Mucosa of descending colon (tissue), 3 donors: ENCODE measurements at regions not wholly inside any gene's neighbourhood (a gene's known extent, or its start where the extent isn't known, plus 50 kb on each side); places are given as distances from the start of the nearest gene placed in this dataset.
"Not testable (repeated sequence)": the region's sequence is repeated elsewhere in the genome, so short reads cannot be mapped to it uniquely, and the experiment has no call there.

Source experiments
- ATAC-seq: fragments of 200-7000 bp; cut with Tn5 transposase; one replicate; pipeline ENCODE4 v1.9.1; 2020; ENCODE audit warnings: mild to moderate bottlenecking, moderate library complexity
- DNase-seq, 3 donors: peaks; one replicate each; pipeline ENCODE4 v3.0.0-alpha.2; 2020
- H3K36me3 ChIP-seq: fragments of 200-600 bp; one replicate; pipeline ENCODE4 v1.8.0; 2021; ENCODE audit warnings: low read depth, mild to moderate bottlenecking
- H3K4me1 ChIP-seq: fragments of 200-600 bp; one replicate; pipeline ENCODE4 v1.8.0; 2021; ENCODE audit warnings: low read depth, mild to moderate bottlenecking
- H3K4me3 ChIP-seq: fragments of 200-600 bp; one replicate; pipeline ENCODE4 v1.8.0; 2021; ENCODE audit warnings: mild to moderate bottlenecking
- H3K9me3 ChIP-seq: fragments of 200-600 bp; one replicate; pipeline ENCODE4 v1.8.0; 2021; ENCODE audit warnings: mild to moderate bottlenecking
- intact Hi-C, 2 donors: fragments of 100-400 bp; cut with DNase I in 1 of 2; cut with micrococcal nuclease in 1 of 2; formaldehyde crosslinking; loops; one replicate each; pipeline versions ENCODE4 v1.11.0 to v1.11.1; 2022; cut with DNase I, micrococcal nuclease
- TF ChIP-seq, protein P1 (sequence below): fragments of 200-600 bp; IDR thresholded peaks from one replicate; pipeline ENCODE4 v1.8.0; 2022; ENCODE audit warnings: antibody characterized with exemption, mild to moderate bottlenecking
- donor health status: DM: no; HTN: no; CAD: no; lungs with moderate emphysema.
- donor health status: DM: no; HTN: no; CAD: no.
- donor health status: DM: no; HTN: yes; CAD: no.

DNA sequence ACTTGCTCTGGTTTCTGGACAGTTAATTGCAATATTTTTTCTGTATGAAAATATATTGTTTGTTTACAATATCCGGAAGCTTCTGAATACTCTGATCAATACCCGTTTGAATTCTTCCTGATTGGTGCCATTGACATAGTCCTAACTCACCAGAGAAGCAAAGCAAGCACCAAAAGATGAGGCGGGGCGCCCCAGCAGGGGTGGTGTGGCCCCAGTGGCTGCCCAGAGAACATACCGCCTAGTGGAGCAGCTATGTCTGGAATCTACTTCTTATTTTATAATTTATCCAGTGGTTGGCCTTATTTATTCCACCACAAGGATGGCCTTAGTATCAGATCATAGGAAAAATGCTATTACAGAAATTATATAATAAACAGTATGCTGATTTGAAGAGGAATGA is 610.7 kb downstream of the JRKL start:
- no peak for ATAC-seq
- intact Hi-C loops = no loop called here
- Histone ChIP-seq H3K4me3 (no peak overlapping the region), H3K9me3 (no peaks in the 10 kb centered on the region), H3K4me1 (no peaks in the 10 kb centered on the region), H3K36me3 (no peaks in the 10 kb centered on the region)
- no peak for DNase-seq
- TF ChIP-seq, protein P1, sequence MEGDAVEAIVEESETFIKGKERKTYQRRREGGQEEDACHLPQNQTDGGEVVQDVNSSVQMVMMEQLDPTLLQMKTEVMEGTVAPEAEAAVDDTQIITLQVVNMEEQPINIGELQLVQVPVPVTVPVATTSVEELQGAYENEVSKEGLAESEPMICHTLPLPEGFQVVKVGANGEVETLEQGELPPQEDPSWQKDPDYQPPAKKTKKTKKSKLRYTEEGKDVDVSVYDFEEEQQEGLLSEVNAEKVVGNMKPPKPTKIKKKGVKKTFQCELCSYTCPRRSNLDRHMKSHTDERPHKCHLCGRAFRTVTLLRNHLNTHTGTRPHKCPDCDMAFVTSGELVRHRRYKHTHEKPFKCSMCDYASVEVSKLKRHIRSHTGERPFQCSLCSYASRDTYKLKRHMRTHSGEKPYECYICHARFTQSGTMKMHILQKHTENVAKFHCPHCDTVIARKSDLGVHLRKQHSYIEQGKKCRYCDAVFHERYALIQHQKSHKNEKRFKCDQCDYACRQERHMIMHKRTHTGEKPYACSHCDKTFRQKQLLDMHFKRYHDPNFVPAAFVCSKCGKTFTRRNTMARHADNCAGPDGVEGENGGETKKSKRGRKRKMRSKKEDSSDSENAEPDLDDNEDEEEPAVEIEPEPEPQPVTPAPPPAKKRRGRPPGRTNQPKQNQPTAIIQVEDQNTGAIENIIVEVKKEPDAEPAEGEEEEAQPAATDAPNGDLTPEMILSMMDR = no peak

DNA sequence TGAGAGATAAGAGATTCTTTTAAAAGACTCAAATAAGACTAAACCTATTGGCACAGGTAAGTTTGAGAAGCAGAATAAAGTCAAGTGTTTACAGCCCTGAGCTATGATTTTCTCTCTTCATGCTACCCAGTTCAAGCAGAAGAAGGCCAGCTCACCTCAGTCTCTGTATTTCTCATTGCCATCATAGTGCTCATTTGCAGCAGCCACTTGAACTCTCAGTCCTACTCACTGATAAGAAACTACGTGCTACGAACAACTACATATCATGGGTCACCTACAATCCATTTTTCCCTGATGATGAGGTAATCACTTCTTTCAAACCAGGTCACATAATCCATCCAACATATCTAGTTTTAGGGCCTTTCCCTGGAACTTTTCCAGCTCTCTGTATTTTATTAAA is 617.5 kb downstream of the JRKL start:
- no peak for DNase-seq
- H3K36me3 ChIP-seq = no peaks in the 10 kb centered on the region

DNA sequence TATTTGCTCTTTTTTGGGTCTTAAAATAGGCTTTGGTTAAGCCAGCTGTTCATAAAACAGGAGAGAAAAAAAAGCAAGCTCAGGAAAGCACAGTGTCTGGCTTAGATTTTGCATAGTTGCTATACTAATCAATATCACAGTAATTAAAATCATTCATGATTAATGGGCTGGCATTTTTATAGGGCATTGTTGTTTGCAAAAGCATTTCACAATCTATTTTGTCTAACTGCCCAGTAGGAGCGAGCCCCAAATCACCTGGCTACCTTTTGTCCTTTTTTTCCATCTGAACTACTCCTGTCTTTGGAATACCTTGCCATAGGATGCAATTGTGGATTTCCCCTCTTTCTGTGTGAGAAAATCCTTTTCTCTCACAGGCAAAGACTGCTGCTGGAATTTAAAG is 619.8 kb downstream of the JRKL start:
- Histone ChIP-seq H3K36me3 (no peaks in the 10 kb centered on the region), H3K4me3 (no peak overlapping the region), H3K9me3 (no peaks in the 10 kb centered on the region), H3K4me1 (no peaks in the 10 kb centered on the region)
- TF ChIP-seq, protein P1 = no peak
- intact Hi-C loops = no loop called here
- DNase-seq (no peak), ATAC-seq (no peak)

More for the DNA sequence above, 617.5 kb downstream of the JRKL start:
- intact Hi-C loops = no loop called here
- TF ChIP-seq, protein P1 = no peak
- Histone ChIP-seq H3K9me3 (no peaks in the 10 kb centered on the region), H3K4me1 (no peaks in the 10 kb centered on the region), H3K4me3 (no peak overlapping the region)
- no peak for ATAC-seq

DNA sequence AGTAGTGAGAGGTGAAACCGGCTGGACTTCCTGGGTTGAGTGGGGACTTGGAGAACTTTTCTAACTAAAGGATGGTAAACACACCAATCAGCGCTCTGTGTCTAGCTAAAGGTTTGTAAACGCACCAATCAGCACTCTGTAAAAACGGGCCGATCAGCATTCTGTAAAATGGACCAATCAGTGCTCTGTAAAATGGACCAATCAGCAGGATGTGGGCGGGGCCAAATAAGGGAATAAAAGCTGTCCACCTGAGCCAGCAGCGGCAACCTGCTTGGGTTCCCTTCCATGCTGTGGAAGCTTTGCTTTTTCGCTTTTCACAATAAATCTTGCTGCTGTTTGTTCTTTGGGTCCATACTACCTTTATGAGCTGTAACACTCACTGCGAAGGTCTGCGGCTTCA is 621.2 kb downstream of the JRKL start:
- H3K4me1 ChIP-seq, H3K36me3 ChIP-seq, H3K9me3 ChIP-seq, intact Hi-C loops, DNase-seq, H3K4me3 ChIP-seq, ATAC-seq: not testable (repeated sequence)

DNA sequence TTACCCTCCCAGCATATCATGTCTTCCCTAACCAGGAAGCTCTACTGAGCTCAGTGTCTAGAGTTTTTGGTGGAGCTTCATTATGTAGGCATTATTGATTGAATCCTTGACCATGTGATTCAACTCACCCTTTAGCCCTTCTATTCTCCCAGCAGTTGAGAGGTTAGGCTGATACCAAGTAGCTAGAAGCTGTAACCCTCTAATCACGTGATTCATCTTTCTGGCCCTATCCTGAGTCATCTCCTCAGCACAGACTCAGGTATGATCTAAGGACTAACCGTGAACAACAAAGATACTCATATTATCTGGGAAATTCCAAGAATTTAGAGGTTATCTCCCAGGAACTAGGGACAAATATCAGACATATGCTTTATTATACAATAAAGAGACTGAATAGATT is 625.5 kb downstream of the JRKL start:
- Histone ChIP-seq H3K36me3 (no peaks in the 10 kb centered on the region), H3K4me1 (no peaks in the 10 kb centered on the region)

DNA sequence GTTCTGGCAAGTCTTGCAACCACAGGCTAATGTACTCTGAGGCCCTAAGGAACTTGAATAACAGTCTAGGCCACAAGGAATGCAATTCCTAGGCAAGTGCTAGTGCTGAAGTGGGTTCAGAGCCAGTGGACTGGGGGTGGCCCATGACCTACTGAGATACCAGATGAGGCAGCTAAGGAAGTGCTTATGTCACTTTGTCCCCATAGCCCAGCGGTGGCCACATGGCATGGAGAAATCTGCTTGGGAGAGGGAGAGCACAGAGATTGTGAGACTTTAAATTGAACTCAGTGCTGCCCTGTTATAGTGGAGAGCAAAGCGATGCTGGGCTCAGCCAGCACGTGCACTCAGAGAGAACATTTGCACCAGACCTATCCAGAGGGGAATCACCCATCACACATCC is 629.5 kb downstream of the JRKL start:
- Histone ChIP-seq H3K4me1 (no peaks in the 10 kb centered on the region), H3K9me3 (no peaks in the 10 kb centered on the region), H3K36me3 (no peaks in the 10 kb centered on the region), H3K4me3 (no peak overlapping the region)
- intact Hi-C loops = no loop called here
- DNase-seq (no peak), ATAC-seq (no peak)
- TF ChIP-seq, protein P1 = no peak

More for the DNA sequence above, 625.5 kb downstream of the JRKL start:
- DNase-seq = no peak
- ATAC-seq = no peak
- Histone ChIP-seq H3K9me3 (no peaks in the 10 kb centered on the region), H3K4me3 (no peak overlapping the region)
- TF ChIP-seq, protein P1 = no peak
- intact Hi-C loops = no loop called here
